BLaER1 treated with 17β-estradiol and CSF1 and Interleukin-3, amounts not matched to agents 10 nM and 100 nM (cell line): ENCODE measurements at regions not wholly inside any gene's neighbourhood (a gene's known extent, or its start where the extent isn't known, plus 50 kb on each side); places are given as distances from the start of the nearest gene placed in this dataset.
"Not testable (repeated sequence)": the region's sequence is repeated elsewhere in the genome, so short reads cannot be mapped to it uniquely, and the experiment has no call there.

Source experiments
- H3K27ac ChIP-seq, 11 experiments: shearing (Covaris generic); formaldehyde crosslinking; 2 replicates each; pipeline ENCODE4 v1.8.1; 2022
- H3K27me3 ChIP-seq, 11 experiments: shearing (Covaris generic); formaldehyde crosslinking; 2 replicates each; pipeline ENCODE4 v1.8.1; 2022
- H3K36me3 ChIP-seq, 11 experiments: shearing (Covaris generic); formaldehyde crosslinking; 2 replicates each; pipeline ENCODE4 v1.8.1; 2022
- H3K4me1 ChIP-seq, 10 experiments: shearing (Covaris generic); formaldehyde crosslinking; 2 replicates each; pipeline ENCODE4 v1.8.1; 2022
- H3K4me2 ChIP-seq, 11 experiments: shearing (Covaris generic); formaldehyde crosslinking; 2 replicates each; pipeline ENCODE4 v1.8.1; 2022
- H3K4me3 ChIP-seq, 10 experiments: shearing (Covaris generic); formaldehyde crosslinking; 2 replicates each; pipeline ENCODE4 v1.8.1; 2022
- H3K9ac ChIP-seq, 11 experiments: shearing (Covaris generic); formaldehyde crosslinking; 2 replicates each; pipeline ENCODE4 v1.8.1; 2022
- H3K9me3 ChIP-seq, 11 experiments: shearing (Covaris generic); formaldehyde crosslinking; replicated peaks in 1 of 11; 2 replicates each; pipeline ENCODE4 v1.8.1; 2022
- H4K20me1 ChIP-seq, 11 experiments: shearing (Covaris generic); formaldehyde crosslinking; 2 replicates each; pipeline ENCODE4 v1.8.1; 2022
- Cebpa-rat ChIP-seq, 11 experiments: shearing (Covaris generic); IDR thresholded peaks; 2 replicates each; pipeline ENCODE4 v1.8.1; 2022

DNA sequence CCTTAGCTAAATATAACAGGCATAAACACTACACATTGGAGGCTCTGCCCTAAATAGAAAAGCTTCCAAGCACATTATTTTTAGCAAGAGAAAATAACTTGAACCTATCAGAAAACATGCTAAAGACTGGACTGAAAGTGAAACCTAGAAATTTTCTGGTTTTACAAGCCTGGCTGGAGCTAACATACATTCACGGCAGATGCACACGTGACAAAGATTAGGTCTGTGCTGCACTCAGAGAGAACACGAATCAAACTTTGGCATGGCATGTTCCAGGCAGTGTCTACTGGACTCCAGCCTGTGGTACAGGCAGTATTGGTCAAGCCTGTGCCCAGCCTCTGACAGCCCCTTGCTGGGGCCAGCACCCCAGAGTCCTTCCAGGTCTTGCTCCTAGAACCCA lies 94.1 kb upstream of the PCBD1 start:
- no peaks in the 10 kb centered on the region for H4K20me1 ChIP-seq
- peak overlapping the region in 4 of 11 experiments; percentile 11 to 56 (median 18); a peak in 5 of 22 replicates for H3K9ac ChIP-seq

DNA sequence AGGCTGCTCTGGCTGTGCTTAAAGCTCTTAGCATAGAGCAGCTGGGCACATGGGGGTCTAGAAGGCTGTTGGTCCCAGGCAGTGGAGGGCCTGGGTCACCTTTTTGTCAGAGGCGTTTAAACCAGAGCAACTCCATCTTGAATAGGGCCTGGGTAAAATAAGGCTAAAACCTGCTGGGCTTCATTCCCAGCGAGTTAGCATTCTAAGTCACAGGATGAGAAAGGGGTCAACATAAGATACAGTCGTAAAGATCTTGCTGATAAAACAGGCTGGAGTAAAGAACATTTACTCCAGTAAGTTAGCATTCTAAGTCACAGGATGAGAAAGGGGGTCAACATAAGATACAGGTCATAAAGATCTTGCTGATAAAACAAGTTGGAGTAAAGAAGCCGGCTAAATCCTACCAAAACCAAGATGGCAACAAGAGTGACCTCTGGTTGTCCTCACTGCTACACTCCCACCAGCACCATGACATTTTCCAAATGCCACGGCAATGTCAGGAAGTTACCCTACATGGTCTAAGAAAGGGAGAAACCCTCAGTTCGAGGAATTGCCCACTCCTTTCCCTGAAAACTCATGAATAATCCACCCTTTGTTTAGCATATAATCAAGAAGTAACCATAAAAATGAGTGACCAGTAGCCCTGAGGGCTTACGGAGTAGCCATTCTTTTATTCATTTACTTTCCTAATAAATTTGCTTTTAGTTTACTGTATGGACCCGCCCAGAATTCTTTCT lies 96.8 kb upstream of the PCBD1 start:
- H3K9me3 ChIP-seq, result peaks cover 0 to 5% (median 0%) of the 10 kb centered on the region in 11 experiments; a peak in 2 of 22 replicates
- H3K36me3 ChIP-seq, result no peaks in the 10 kb centered on the region
- peak overlapping the region in 9 of 11 experiments; percentile 26 to 61 (median 49); a peak in 13 of 22 replicates for H3K4me2 ChIP-seq
- H3K4me3 ChIP-seq, result no peak overlapping the region
- H4K20me1 ChIP-seq, result no peaks in the 10 kb centered on the region; a peak in 1 of 22 replicates
- no peaks in the 10 kb centered on the region for H3K27me3 ChIP-seq
- TF ChIP-seq Cebpa-rat (IDR thresholded peaks at IDR 0.05), result no peak
- H3K27ac ChIP-seq, result peak overlapping the region in 1 of 11 experiments; percentile 15; a peak in 1 of 22 replicates
- H3K9ac ChIP-seq, result no peak overlapping the region
- peaks cover 17 to 37% (median 32%) of the 10 kb centered on the region in 10 experiments; a peak in 19 of 20 replicates for H3K4me1 ChIP-seq

More for the DNA sequence above, 94.1 kb upstream of the PCBD1 start:
- no peaks in the 10 kb centered on the region for H3K36me3 ChIP-seq
- H3K4me2 ChIP-seq, result peak overlapping the region; percentile 23 to 62 (median 47); a peak in 19 of 22 replicates
- TF ChIP-seq Cebpa-rat (IDR thresholded peaks at IDR 0.05), result no peak
- H3K4me3 ChIP-seq, result 0 out of 20 replicates have a peak overlapping the region, but pooled peaks of 1 of the 10 experiments have one; percentile 5
- peaks cover 17 to 34% (median 30%) of the 10 kb centered on the region in 10 experiments; a peak in 19 of 20 replicates for H3K4me1 ChIP-seq
- peaks cover 0 to 5% (median 0%) of the 10 kb centered on the region in 11 experiments; a peak in 2 of 22 replicates for H3K9me3 ChIP-seq
- no peaks in the 10 kb centered on the region for H3K27me3 ChIP-seq
- peak overlapping the region in 7 of 11 experiments; percentile 28 to 65 (median 45); a peak in 11 of 22 replicates for H3K27ac ChIP-seq

DNA sequence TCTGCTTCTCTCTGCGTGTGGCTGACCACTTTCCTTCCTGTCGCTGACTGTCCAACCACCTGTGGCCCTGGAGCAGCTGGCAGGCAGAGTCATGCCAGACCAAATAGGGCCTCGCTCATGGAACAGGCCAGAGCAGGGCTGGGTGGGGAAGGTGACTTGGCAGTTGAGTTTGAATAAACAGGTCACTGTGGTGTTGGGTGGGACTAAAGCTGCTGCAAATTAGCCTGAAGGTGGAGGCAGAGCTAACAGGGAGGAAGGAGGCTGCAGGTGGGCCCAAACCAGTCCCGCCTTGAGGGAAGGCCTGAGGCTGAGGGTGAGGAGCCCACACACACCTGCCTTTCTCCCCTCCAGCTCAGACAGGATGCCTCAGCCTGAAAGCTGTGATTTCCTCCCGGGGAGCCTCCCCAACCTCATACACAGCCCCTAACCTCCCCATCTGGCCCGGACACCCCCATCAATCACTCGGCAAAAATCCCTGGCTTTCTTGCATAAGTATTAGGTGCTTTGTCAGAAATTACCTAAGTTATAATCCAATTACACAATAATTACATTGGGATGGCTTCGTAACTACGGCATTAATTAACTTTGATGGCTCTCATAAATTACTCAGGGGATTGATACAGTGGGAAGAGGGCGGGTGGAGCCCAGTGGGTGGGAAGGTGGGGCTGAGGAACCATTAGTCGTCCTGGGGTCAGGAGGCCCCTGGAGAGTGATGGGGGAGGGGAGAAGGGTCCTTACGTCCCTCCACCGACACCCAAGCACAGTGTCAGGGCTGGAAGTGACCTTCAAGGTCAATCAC lies 97.7 kb upstream of the PCBD1 start:
- peaks cover 16 to 45% (median 41%) of the 10 kb centered on the region in 10 experiments; a peak in 19 of 20 replicates for H3K4me1 ChIP-seq
- H4K20me1 ChIP-seq, result no peaks in the 10 kb centered on the region; a peak in 1 of 22 replicates
- no peaks in the 10 kb centered on the region for H3K36me3 ChIP-seq
- peak overlapping the region in 1 of 11 experiments; percentile 15; a peak in 1 of 22 replicates for H3K27ac ChIP-seq
- H3K9ac ChIP-seq, result no peak overlapping the region
- no peaks in the 10 kb centered on the region for H3K27me3 ChIP-seq
- H3K4me3 ChIP-seq, result no peak overlapping the region
- no peak for TF ChIP-seq Cebpa-rat (IDR thresholded peaks at IDR 0.05)
- H3K4me2 ChIP-seq, result peak overlapping the region in 9 of 11 experiments; percentile 26 to 61 (median 49); a peak in 17 of 22 replicates
- peaks cover 0 to 5% (median 0%) of the 10 kb centered on the region in 11 experiments; a peak in 2 of 22 replicates for H3K9me3 ChIP-seq

DNA sequence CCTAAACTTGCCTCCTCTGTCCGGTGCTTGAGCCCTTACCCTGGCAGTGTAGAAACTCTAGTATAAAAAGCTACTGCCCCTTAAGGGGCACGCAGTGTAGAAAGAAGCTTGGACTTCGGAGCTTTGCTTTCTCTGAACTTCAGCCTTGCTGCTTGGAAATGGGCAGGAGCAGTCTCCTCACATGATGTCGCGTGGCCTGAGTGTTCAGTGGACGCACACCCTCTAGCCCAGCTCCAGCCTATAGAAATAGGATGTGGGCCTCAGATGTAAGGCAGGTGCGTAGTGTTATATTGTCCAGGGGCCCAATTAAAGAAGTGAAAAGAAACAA lies 98.2 kb upstream of the PCBD1 start:
- Histone ChIP-seq H3K27ac (no peak overlapping the region), H3K4me2 (peak overlapping the region in 2 of 11 experiments; percentile 34 to 53; a peak in 2 of 22 replicates), H3K36me3 (no peaks in the 10 kb centered on the region), H3K9ac (no peak overlapping the region), H3K27me3 (no peaks in the 10 kb centered on the region), H3K4me1 (peaks cover 10 to 46% (median 41%) of the 10 kb centered on the region in 10 experiments; a peak in 19 of 20 replicates), H4K20me1 (no peaks in the 10 kb centered on the region; a peak in 1 of 22 replicates), H3K4me3 (no peak overlapping the region), H3K9me3 (peaks cover 0 to 5% (median 0%) of the 10 kb centered on the region in 11 experiments; a peak in 2 of 22 replicates)
- TF ChIP-seq Cebpa-rat (IDR thresholded peaks at IDR 0.05), result no peak

DNA sequence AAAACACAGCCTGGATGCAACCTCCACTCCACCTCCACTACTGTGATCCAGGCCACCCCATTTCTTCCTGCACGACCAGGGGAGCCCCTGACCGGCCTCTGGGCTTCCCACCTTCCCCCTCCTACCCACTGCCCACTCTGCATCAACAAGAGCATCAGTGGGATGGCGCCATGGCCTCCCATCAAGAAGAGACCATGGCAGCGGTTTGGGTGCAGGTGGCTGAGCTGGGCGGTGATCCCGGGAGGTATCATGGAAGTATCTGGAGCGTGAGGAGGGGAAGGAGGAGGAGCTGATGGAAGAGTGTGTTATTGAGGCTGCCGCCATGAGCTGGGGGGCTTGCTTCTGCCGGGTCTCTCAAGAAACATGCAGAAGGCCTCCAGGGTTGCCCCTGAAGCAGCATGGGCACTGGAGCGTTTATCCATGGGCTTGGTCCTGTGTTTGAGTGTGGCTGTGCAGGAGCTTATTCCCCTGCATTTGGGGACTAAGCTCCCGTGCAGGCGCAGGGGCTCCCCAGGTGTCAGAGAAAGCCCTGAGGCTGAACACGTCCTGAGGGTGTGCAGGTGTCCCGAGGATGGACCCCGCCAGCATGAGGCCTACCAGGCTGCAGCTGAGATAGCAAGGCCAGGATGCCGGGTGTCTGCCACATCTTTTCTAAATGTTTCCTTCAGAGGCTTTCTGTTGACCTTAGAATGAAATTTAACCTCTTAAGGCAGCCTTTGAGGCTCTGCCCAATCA lies 99.2 kb upstream of the PCBD1 start:
- H4K20me1 ChIP-seq, result no peaks in the 10 kb centered on the region; a peak in 1 of 22 replicates
- no peaks in the 10 kb centered on the region for H3K36me3 ChIP-seq
- H3K27me3 ChIP-seq, result no peaks in the 10 kb centered on the region
- no peak overlapping the region for H3K9ac ChIP-seq
- no peak overlapping the region for H3K27ac ChIP-seq
- H3K4me3 ChIP-seq, result no peak overlapping the region
- H3K9me3 ChIP-seq, result no peaks in the 10 kb centered on the region
- H3K4me1 ChIP-seq, result peaks cover 2 to 40% (median 32%) of the 10 kb centered on the region in 10 experiments; a peak in 18 of 20 replicates
- no peak for TF ChIP-seq Cebpa-rat (IDR thresholded peaks at IDR 0.05)
- H3K4me2 ChIP-seq, result no peak overlapping the region

DNA sequence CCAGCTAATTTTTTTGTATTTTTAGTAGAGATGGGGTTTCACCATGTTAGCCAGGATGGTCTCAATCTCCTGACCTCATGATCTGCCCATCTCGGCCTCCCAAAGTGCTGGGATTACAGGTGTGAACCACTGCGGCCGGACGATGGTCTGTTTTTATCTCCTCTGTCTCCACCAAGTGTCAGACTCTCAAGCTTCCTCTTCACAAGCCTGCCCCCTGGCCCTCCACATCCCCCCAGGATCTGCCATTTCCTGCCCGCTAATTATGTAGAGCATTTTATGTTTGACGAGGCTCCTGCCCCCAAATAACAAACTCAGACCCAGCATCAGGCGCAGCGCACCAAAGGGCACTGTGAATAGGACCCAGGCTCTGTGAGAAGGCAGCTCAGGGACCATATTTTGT lies 101.8 kb upstream of the PCBD1 start:
- not testable (repeated sequence) for H4K20me1 ChIP-seq, H3K4me3 ChIP-seq, H3K27me3 ChIP-seq, H3K9me3 ChIP-seq, H3K36me3 ChIP-seq
- Histone ChIP-seq H3K4me2 (peak overlapping the region in 8 of 11 experiments; percentile 5 to 57 (median 48); a peak in 15 of 22 replicates), H3K9ac (0 out of 22 replicates have a peak overlapping the region, but pooled peaks of 1 of the 11 experiments have one; percentile 0), H3K4me1 (peaks cover 0 to 33% (median 28%) of the 10 kb centered on the region in 10 experiments; a peak in 17 of 20 replicates), H3K27ac (peak overlapping the region in 6 of 11 experiments; percentile 34 to 55 (median 39); a peak in 8 of 22 replicates)

DNA sequence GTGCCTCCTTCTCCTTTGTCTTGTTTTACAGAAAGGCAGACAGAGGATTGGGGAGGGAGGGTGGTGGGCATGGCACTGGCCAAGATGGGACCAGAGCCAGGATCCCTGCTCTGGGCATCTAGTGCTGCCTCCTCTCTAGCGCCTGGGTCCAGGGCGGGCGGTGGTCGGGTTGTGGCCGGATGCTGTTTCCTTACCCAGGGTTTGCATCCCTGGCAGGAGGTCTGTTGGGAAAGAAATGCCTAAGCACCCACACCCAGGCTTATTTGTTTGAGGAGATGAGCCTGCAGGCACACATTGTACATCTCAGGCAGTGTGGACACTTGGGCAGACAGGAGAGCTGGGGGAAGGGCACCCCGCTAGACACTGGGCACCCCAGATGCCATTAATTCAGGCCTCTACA lies 102.3 kb upstream of the PCBD1 start:
- H3K4me2 ChIP-seq, result peak overlapping the region in 10 of 11 experiments; percentile 5 to 57 (median 42); a peak in 16 of 22 replicates
- H3K27me3 ChIP-seq, result no peaks in the 10 kb centered on the region
- H3K9me3 ChIP-seq, result no peaks in the 10 kb centered on the region
- H3K4me3 ChIP-seq, result no peak overlapping the region
- peak overlapping the region in 6 of 11 experiments; percentile 34 to 55 (median 39); a peak in 9 of 22 replicates for H3K27ac ChIP-seq
- no peaks in the 10 kb centered on the region; a peak in 1 of 22 replicates for H4K20me1 ChIP-seq
- H3K4me1 ChIP-seq, result peaks cover 0 to 29% (median 25%) of the 10 kb centered on the region in 10 experiments; a peak in 17 of 20 replicates
- no peaks in the 10 kb centered on the region for H3K36me3 ChIP-seq
- peak overlapping the region in 1 of 11 experiments; percentile 0; a peak in 1 of 22 replicates for H3K9ac ChIP-seq
- no peak for TF ChIP-seq Cebpa-rat (IDR thresholded peaks at IDR 0.05)
